HCT116 (cell line): ENCODE measurements at regions not wholly inside any gene's neighbourhood (a gene's known extent, or its start where the extent isn't known, plus 50 kb on each side); places are given as distances from the start of the nearest gene placed in this dataset.

Source experiments
- ATAC-seq: fragments of 200-7000 bp; cut with Tn5 transposase; 2 replicates; pipeline ENCODE4 v1.9.1; 2020; ENCODE audit warnings: mild to moderate bottlenecking, moderate library complexity
- BruUV-seq: library from RNA; stranded (reverse); fragments of 400-500 nt; replicated peaks from 2 replicates; lab custom pipeline; 2021; lab: Mats Ljungman, UMichigan
- CTCF ChIA-PET: fragments of 300-600 bp; sonication (Branson Sonifier 250); formaldehyde crosslinking; loops from one replicate; lab custom pipeline; 2021; ENCODE audit warnings: antibody characterized with exemption; lab: Charles Lee
- POLR2A ChIA-PET: fragments of 300-600, 350-600 bp; sonication (Branson Sonifier 250); formaldehyde crosslinking; loops from one replicate; lab custom pipeline; 2021; ENCODE audit warnings: antibody characterized with exemption; lab: Charles Lee
- RAD21 ChIA-PET, 2 experiments: fragments of 300-600 bp; sonication (Branson Sonifier 250); formaldehyde crosslinking; loops; one replicate each; lab custom pipeline; 2023; ENCODE audit warnings: low total read pairs in 2 of 2; ENCODE audit not compliant: uncharacterized antibody in 2 of 2, unreplicated experiment in 2 of 2, low non-redundant PET in 1 of 2; lab: Charles Lee
- DNase-seq: peaks from one replicate; pipeline ENCODE4 v3.0.0-alpha.2; 2010; ENCODE audit warnings: low read depth, low spot score
- H2AFZ ChIP-seq: fragments of 200-600 bp; shearing (Covaris generic), sonication (generic); 2 replicates; pipeline ENCODE4 v1.6.1; 2017; ENCODE audit warnings: low read depth, mixed run types, mixed read lengths, antibody characterized with exemption, low read length; ENCODE audit not compliant: poor library complexity, severe bottlenecking
- H3K27ac ChIP-seq: 2 replicates; pipeline ENCODE4 v1.5.1; 2012; ENCODE audit warnings: low read depth, low read length
- H3K27me3 ChIP-seq: fragments of 200-600 bp; sonication (generic); 2 replicates; pipeline ENCODE4 v1.6.1; 2016; ENCODE audit warnings: mixed run types, low read length, mixed read lengths; ENCODE audit not compliant: insufficient read depth
- H3K36me3 ChIP-seq, 2 experiments: fragments of 200-500 bp in 1 of 2; fragments of 200-600 bp in 1 of 2; sonication (Bioruptor generic) in 1 of 2; sonication (generic) in 1 of 2; 2 replicates each; pipeline versions ENCODE4 v1.5.1 to v1.6.1; 2014 to 2016; ENCODE audit warnings: low read length in 2 of 2, inconsistent platforms in 1 of 2, mixed read lengths in 1 of 2, mixed run types in 1 of 2; ENCODE audit not compliant: insufficient read depth in 2 of 2, control insufficient read depth in 1 of 2
- H3K4me1 ChIP-seq, 2 experiments: fragments of 200-600 bp in 1 of 2; sonication (generic) in 1 of 2; 2 replicates each; pipeline versions ENCODE4 v1.5.1 to v1.6.1; 2012 to 2017; ENCODE audit warnings: low read length in 2 of 2, inconsistent platforms in 1 of 2, mild to moderate bottlenecking in 1 of 2, mixed read lengths in 1 of 2, mixed run types in 1 of 2, moderate library complexity in 1 of 2; ENCODE audit not compliant: insufficient read depth in 2 of 2, control insufficient read depth in 1 of 2
- H3K4me2 ChIP-seq: fragments of 200-600 bp; sonication (generic); 2 replicates; pipeline ENCODE4 v1.6.1; 2017; ENCODE audit warnings: mixed run types, low read length, mixed read lengths
- H3K4me3 ChIP-seq, 2 experiments: fragments of 200-600 bp in 1 of 2; sonication (generic) in 1 of 2; replicated peaks in 1 of 2; 2 replicates each; pipeline ENCODE4 v1.5.1; 2011 to 2016; ENCODE audit warnings: low read length in 2 of 2, control low read depth in 1 of 2, low read depth in 1 of 2, mild to moderate bottlenecking in 1 of 2, mixed read lengths in 1 of 2, mixed run types in 1 of 2
- H3K79me2 ChIP-seq: fragments of 200-600 bp; sonication (generic); 2 replicates; pipeline ENCODE4 v1.6.1; 2017; ENCODE audit warnings: mild to moderate bottlenecking, mixed run types, low read length, moderate library complexity, mixed read lengths; ENCODE audit not compliant: insufficient read depth
- H3K9ac ChIP-seq: fragments of 200-600 bp; sonication (generic); 2 replicates; pipeline ENCODE4 v1.6.1; 2016; ENCODE audit warnings: low read length, mixed read lengths
- H3K9me2 ChIP-seq: fragments of 200-600 bp; sonication (generic), shearing (Covaris generic); 2 replicates; pipeline ENCODE4 v1.6.1; 2017; ENCODE audit warnings: mixed run types, mild to moderate bottlenecking, moderate library complexity; ENCODE audit not compliant: insufficient read depth
- H3K9me3 ChIP-seq, 2 experiments: fragments of 200-500 bp in 1 of 2; fragments of 200-600 bp in 1 of 2; sonication (Bioruptor generic) in 1 of 2; sonication (generic) in 1 of 2; 2 replicates each; pipeline ENCODE4 v1.6.1; 2014 to 2017; ENCODE audit warnings: low read length in 2 of 2, mixed read lengths in 2 of 2, inconsistent platforms in 1 of 2, low read depth in 1 of 2, mild to moderate bottlenecking in 1 of 2, mixed run types in 1 of 2, moderate library complexity in 1 of 2; ENCODE audit not compliant: control insufficient read depth in 1 of 2, insufficient read depth in 1 of 2
- H4K20me1 ChIP-seq: fragments of 200-600 bp; sonication (generic), shearing (Covaris generic); 2 replicates; pipeline ENCODE4 v1.6.1; 2017; ENCODE audit warnings: mixed run types, mild to moderate bottlenecking, moderate library complexity; ENCODE audit not compliant: insufficient read depth
- CBX3 ChIP-seq: IDR thresholded peaks from 2 replicates; pipeline ENCODE4 v1.6.1; 2012; ENCODE audit warnings: low read depth
- EGR1 ChIP-seq: IDR thresholded peaks from 2 replicates; pipeline ENCODE4 v1.6.1; 2012; ENCODE audit warnings: low read depth
- EZH2 ChIP-seq: fragments of 200-600 bp; sonication (generic); IDR thresholded peaks from 2 replicates; pipeline ENCODE4 v1.6.1; 2017; ENCODE audit warnings: antibody characterized with exemption, mixed run types
- EZH2phosphoT487 ChIP-seq: fragments of 200-600 bp; IDR thresholded peaks from 2 replicates; pipeline ENCODE4 v1.6.1; 2018; ENCODE audit warnings: antibody characterized with exemption, borderline replicate concordance
- JUND ChIP-seq: IDR thresholded peaks from 2 replicates; pipeline ENCODE4 v1.6.1; 2012
- POLR2A ChIP-seq: IDR thresholded peaks from 2 replicates; pipeline ENCODE4 v1.7.0; 2011; ENCODE audit warnings: borderline replicate concordance; ENCODE audit not compliant: insufficient read depth, insufficient read length; ENCODE audit errors: extremely low read depth
- POLR2AphosphoS5 ChIP-seq: IDR thresholded peaks from 2 replicates; pipeline ENCODE4 v1.6.1; 2011; ENCODE audit warnings: mild to moderate bottlenecking, low read depth, low read length, moderate library complexity
- SIN3A ChIP-seq: IDR thresholded peaks from 2 replicates; pipeline ENCODE4 v1.6.1; 2012; ENCODE audit warnings: low read depth
- SRF ChIP-seq: IDR thresholded peaks from 2 replicates; pipeline ENCODE4 v1.6.1; 2012; ENCODE audit warnings: low read depth
- TCF7L2 ChIP-seq: IDR thresholded peaks from 2 replicates; pipeline ENCODE4 v1.7.0; 2011; ENCODE audit warnings: borderline replicate concordance, inconsistent platforms; ENCODE audit not compliant: insufficient read depth, insufficient read length; ENCODE audit errors: extremely low read depth
- YY1 ChIP-seq: IDR thresholded peaks from 2 replicates; pipeline ENCODE4 v1.6.1; 2011; ENCODE audit warnings: low read length, low read depth, moderate library complexity, mild to moderate bottlenecking; ENCODE audit not compliant: insufficient replicate concordance; ENCODE audit errors: extremely low read depth
- ZNF274 ChIP-seq: fragments of 200-500 bp; sonication (Bioruptor generic); IDR thresholded peaks from 2 replicates; pipeline ENCODE4 v1.6.1; 2014; ENCODE audit warnings: mild to moderate bottlenecking, low read depth, low read length, inconsistent platforms
- intact Hi-C: fragments of 100-400 bp; cut with micrococcal nuclease; formaldehyde crosslinking; loops from 2 replicates; pipeline ENCODE4 v1.10.0; 2022
- TF ChIP-seq, protein P1 (sequence below): IDR thresholded peaks from 2 replicates; pipeline ENCODE4 v1.6.1; 2012; ENCODE audit warnings: low read depth
- TF ChIP-seq, protein P2 (sequence below), 3 experiments: fragments of 200-600 bp in 1 of 3; sonication (generic) in 1 of 3; IDR thresholded peaks in 2 of 3; conservative IDR thresholded peaks in 1 of 3; 2 replicates each; pipeline ENCODE4 v1.5.1; 2012 to 2017; ENCODE audit warnings: low read depth in 2 of 3, low read length in 2 of 3, antibody characterized with exemption in 1 of 3, borderline replicate concordance in 1 of 3, control low read depth in 1 of 3, mild to moderate bottlenecking in 1 of 3, mixed read lengths in 1 of 3, mixed run types in 1 of 3, moderate library complexity in 1 of 3; ENCODE audit not compliant: insufficient read depth in 1 of 3
- TF ChIP-seq, protein P3 (sequence below): IDR thresholded peaks from 2 replicates; pipeline ENCODE4 v1.6.1; 2012

DNA sequence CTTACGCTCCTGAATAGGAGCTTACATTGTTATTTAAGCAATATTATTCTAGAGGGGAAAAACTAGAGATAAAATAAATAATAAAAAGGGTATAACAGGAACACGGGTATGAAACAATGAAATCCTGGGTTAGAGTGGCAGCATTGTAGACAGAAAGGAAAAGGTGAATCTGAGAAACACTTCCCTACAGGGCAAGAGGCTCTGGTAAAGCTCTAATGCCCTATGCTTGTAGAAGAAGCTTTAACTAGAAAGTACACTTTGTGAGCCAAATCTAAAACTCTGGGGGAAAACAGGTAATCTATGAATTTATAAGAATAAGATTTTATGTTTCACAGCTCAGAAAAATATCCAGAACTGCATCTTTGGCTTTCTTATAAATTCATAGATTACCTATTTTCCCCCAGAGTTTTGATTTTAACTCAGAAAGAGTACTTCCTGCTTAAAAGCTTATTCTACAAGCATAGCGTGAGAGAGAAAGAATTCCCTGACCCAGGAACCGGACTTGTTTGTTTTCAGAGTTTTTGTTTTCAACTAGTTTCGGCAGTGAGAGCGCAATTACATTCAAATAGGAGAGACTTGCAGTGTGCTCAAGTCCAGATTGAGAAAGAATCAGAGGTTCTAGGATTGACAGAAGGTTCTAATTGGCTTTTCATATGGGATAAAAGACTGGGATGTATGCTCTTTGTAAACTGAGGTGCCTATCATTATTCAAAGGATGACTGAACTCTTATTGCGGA lies 651.0 kb upstream of the RORB start:
- POLR2A ChIA-PET = no interaction called here
- CTCF ChIA-PET = no interaction called here

More for the DNA sequence above, 651.0 kb upstream of the RORB start:
- Histone ChIP-seq H2AFZ (no peak overlapping the region), H3K4me1 (no peaks in the 10 kb centered on the region), H3K36me3 (no peaks in the 10 kb centered on the region), H4K20me1 (no peaks in the 10 kb centered on the region), H3K4me3 (no peak overlapping the region), H3K27me3 (no peaks in the 10 kb centered on the region), H3K9me3 (peaks cover 0 to 3% of the 10 kb centered on the region in 2 experiments; a peak in 1 of 4 replicates), H3K4me2 (no peak overlapping the region), H3K79me2 (no peaks in the 10 kb centered on the region), H3K9ac (no peak overlapping the region), H3K27ac (no peak overlapping the region), H3K9me2 (no peaks in the 10 kb centered on the region)
- intact Hi-C loops = no loop called here
- TF ChIP-seq EZH2 = no peak
- TF ChIP-seq TCF7L2 = no peak
- no peak for TF ChIP-seq JUND
- TF ChIP-seq, protein P1, sequence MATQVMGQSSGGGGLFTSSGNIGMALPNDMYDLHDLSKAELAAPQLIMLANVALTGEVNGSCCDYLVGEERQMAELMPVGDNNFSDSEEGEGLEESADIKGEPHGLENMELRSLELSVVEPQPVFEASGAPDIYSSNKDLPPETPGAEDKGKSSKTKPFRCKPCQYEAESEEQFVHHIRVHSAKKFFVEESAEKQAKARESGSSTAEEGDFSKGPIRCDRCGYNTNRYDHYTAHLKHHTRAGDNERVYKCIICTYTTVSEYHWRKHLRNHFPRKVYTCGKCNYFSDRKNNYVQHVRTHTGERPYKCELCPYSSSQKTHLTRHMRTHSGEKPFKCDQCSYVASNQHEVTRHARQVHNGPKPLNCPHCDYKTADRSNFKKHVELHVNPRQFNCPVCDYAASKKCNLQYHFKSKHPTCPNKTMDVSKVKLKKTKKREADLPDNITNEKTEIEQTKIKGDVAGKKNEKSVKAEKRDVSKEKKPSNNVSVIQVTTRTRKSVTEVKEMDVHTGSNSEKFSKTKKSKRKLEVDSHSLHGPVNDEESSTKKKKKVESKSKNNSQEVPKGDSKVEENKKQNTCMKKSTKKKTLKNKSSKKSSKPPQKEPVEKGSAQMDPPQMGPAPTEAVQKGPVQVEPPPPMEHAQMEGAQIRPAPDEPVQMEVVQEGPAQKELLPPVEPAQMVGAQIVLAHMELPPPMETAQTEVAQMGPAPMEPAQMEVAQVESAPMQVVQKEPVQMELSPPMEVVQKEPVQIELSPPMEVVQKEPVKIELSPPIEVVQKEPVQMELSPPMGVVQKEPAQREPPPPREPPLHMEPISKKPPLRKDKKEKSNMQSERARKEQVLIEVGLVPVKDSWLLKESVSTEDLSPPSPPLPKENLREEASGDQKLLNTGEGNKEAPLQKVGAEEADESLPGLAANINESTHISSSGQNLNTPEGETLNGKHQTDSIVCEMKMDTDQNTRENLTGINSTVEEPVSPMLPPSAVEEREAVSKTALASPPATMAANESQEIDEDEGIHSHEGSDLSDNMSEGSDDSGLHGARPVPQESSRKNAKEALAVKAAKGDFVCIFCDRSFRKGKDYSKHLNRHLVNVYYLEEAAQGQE = no peak
- TF ChIP-seq, protein P2, sequence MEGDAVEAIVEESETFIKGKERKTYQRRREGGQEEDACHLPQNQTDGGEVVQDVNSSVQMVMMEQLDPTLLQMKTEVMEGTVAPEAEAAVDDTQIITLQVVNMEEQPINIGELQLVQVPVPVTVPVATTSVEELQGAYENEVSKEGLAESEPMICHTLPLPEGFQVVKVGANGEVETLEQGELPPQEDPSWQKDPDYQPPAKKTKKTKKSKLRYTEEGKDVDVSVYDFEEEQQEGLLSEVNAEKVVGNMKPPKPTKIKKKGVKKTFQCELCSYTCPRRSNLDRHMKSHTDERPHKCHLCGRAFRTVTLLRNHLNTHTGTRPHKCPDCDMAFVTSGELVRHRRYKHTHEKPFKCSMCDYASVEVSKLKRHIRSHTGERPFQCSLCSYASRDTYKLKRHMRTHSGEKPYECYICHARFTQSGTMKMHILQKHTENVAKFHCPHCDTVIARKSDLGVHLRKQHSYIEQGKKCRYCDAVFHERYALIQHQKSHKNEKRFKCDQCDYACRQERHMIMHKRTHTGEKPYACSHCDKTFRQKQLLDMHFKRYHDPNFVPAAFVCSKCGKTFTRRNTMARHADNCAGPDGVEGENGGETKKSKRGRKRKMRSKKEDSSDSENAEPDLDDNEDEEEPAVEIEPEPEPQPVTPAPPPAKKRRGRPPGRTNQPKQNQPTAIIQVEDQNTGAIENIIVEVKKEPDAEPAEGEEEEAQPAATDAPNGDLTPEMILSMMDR (IDR thresholded peaks at IDR 0.05 in 2 of 3, conservative IDR thresholded peaks at IDR 0.05 in 1 of 3; ENCODE audit: borderline replicate concordance in 1 of 3, insufficient read depth in 1 of 3, low read depth in 2 of 3, low read length in 2 of 3) = no peak
- TF ChIP-seq ZNF274 = no peak
- TF ChIP-seq SIN3A = no peak
- TF ChIP-seq POLR2A = no peak
- TF ChIP-seq, protein P3, sequence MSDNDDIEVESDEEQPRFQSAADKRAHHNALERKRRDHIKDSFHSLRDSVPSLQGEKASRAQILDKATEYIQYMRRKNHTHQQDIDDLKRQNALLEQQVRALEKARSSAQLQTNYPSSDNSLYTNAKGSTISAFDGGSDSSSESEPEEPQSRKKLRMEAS = no peak
- TF ChIP-seq EZH2phosphoT487 = no peak
- TF ChIP-seq YY1 = no peak
- TF ChIP-seq EGR1 = no peak
- no peak for TF ChIP-seq CBX3
- no peak for TF ChIP-seq POLR2AphosphoS5
- no peak for TF ChIP-seq SRF
- DNase-seq (no peak), ATAC-seq (no peak)
- BruUV-seq = no TSS peak
- RAD21 ChIA-PET = no interaction called here
